DND-41 (cell line): ENCODE measurements at regions not wholly inside any gene's neighbourhood (a gene's known extent, or its start where the extent isn't known, plus 50 kb on each side); places are given as distances from the start of the nearest gene placed in this dataset.

Source experiments
- CTCF ChIP-seq: IDR thresholded peaks from 2 replicates; pipeline ENCODE4 v1.5.1; 2012; ENCODE audit warnings: borderline replicate concordance, low read length, moderate library complexity, mild to moderate bottlenecking; ENCODE audit not compliant: poor library complexity, severe bottlenecking; ENCODE audit errors: extremely low read depth
- EZH2 ChIP-seq: IDR thresholded peaks from 3 replicates; pipeline ENCODE4 v1.6.1; 2012; ENCODE audit warnings: borderline replicate concordance, low read depth, mild to moderate bottlenecking, moderate library complexity, low read length, inconsistent platforms; ENCODE audit not compliant: severe bottlenecking

GRCh38 chr5:26660116-26660515 is 378.3 kb downstream of the CDH9 start:
- TF ChIP-seq CTCF (no peak), EZH2 (no peak)
